ENCODE measurements at regions not wholly inside any gene's neighbourhood (a gene's known extent, or its start where the extent isn't known, plus 50 kb on each side); places are given as distances from the start of the nearest gene placed in this dataset.

GRCh38 chr2:64737547-64737946 is 83.8 kb upstream of the SERTAD2 start:
- H3K4me3 ChIP-seq (ENCODE audit: low read length) = no peak overlapping the region
- H3K9me3 ChIP-seq (ENCODE audit: control insufficient read depth, insufficient read depth, low read length) = no peaks in the 10 kb centered on the region
- H3K4me1 ChIP-seq (ENCODE audit: control insufficient read depth, insufficient read depth, low read length) = no peaks in the 10 kb centered on the region
- no peak for DNase-seq
- no peak overlapping the region for H3K27ac Mint-ChIP-seq
- H3K27ac ChIP-seq (ENCODE audit: low read length) = no peak overlapping the region
- ATAC-seq = no peak
- no peaks in the 10 kb centered on the region for H3K27me3 Mint-ChIP-seq (ENCODE audit: low read depth in 2 of 2)
- no peak for TF ChIP-seq CTCF (IDR thresholded peaks at IDR 0.05)
- H3K36me3 Mint-ChIP-seq = no peaks in the 10 kb centered on the region
- no peaks in the 10 kb centered on the region for H3K27me3 ChIP-seq (ENCODE audit: control insufficient read depth, insufficient read depth, low read length)
- intact Hi-C loops (cut with micrococcal nuclease) = no loop called here
- H3K9me3 Mint-ChIP-seq = no peaks in the 10 kb centered on the region
- H3K4me3 Mint-ChIP-seq = no peak overlapping the region
- no peaks in the 10 kb centered on the region for H3K4me1 Mint-ChIP-seq
- H3K36me3 ChIP-seq (ENCODE audit: control insufficient read depth, insufficient read depth, low read length) = no peaks in the 10 kb centered on the region

GRCh38 chr2:64738026-64738425 is 84.3 kb upstream of the SERTAD2 start:
- TF ChIP-seq CTCF (IDR thresholded peaks at IDR 0.05) = no peak
- Mint-ChIP-seq H3K9me3 (no peaks in the 10 kb centered on the region), H3K27ac (no peak overlapping the region), H3K27me3 (ENCODE audit: low read depth in 2 of 2) (no peaks in the 10 kb centered on the region), H3K36me3 (no peaks in the 10 kb centered on the region), H3K4me3 (no peak overlapping the region), H3K4me1 (no peaks in the 10 kb centered on the region)
- intact Hi-C loops (cut with micrococcal nuclease) = no loop called here
- Histone ChIP-seq H3K27me3 (ENCODE audit: control insufficient read depth, insufficient read depth, low read length) (no peaks in the 10 kb centered on the region), H3K9me3 (ENCODE audit: control insufficient read depth, insufficient read depth, low read length) (no peaks in the 10 kb centered on the region), H3K4me1 (ENCODE audit: control insufficient read depth, insufficient read depth, low read length) (no peaks in the 10 kb centered on the region), H3K27ac (ENCODE audit: low read length) (no peak overlapping the region), H3K36me3 (ENCODE audit: control insufficient read depth, insufficient read depth, low read length) (no peaks in the 10 kb centered on the region), H3K4me3 (ENCODE audit: low read length) (no peak overlapping the region)
- WGBS (ENCODE audit: insufficient coverage) = 80% methylated on average over 1 of the region's 1 CpG
- no peak for DNase-seq
- no peak for ATAC-seq

GRCh38 chr2:64742678-64743077 is 89.0 kb upstream of the SERTAD2 start:
- Histone ChIP-seq H3K4me3 (ENCODE audit: low read length) (no peak overlapping the region), H3K27me3 (ENCODE audit: control insufficient read depth, insufficient read depth, low read length) (no peaks in the 10 kb centered on the region), H3K4me1 (ENCODE audit: control insufficient read depth, insufficient read depth, low read length) (no peaks in the 10 kb centered on the region), H3K36me3 (ENCODE audit: control insufficient read depth, insufficient read depth, low read length) (no peaks in the 10 kb centered on the region), H3K27ac (ENCODE audit: low read length) (no peak overlapping the region), H3K9me3 (ENCODE audit: control insufficient read depth, insufficient read depth, low read length) (no peaks in the 10 kb centered on the region)
- Mint-ChIP-seq H3K27me3 (ENCODE audit: low read depth in 2 of 2) (no peaks in the 10 kb centered on the region), H3K36me3 (no peaks in the 10 kb centered on the region), H3K9me3 (no peaks in the 10 kb centered on the region), H3K4me1 (no peaks in the 10 kb centered on the region), H3K27ac (no peak overlapping the region), H3K4me3 (no peak overlapping the region)
- ATAC-seq = no peak
- WGBS (ENCODE audit: insufficient coverage) = no CpG with 5 or more reads among the region's 1 CpG
- intact Hi-C loops (cut with micrococcal nuclease) = no loop called here
- DNase-seq = no peak
- TF ChIP-seq CTCF (IDR thresholded peaks at IDR 0.05) = no peak

- intact Hi-C loops (cut with micrococcal nuclease) = no loop called here
- no peak for TF ChIP-seq CTCF (IDR thresholded peaks at IDR 0.05)
- 92% methylated on average over 2 of the region's 2 CpGs for WGBS (ENCODE audit: insufficient coverage)
These were observed 90.1 kb upstream of the SERTAD2 start for GRCh38 chr2:64743739-64744330.

More at GRCh38 chr2:64743739-64744330, 90.1 kb upstream of the SERTAD2 start:
- H3K9me3 ChIP-seq (ENCODE audit: control insufficient read depth, insufficient read depth, low read length) = no peaks in the 10 kb centered on the region
- Mint-ChIP-seq H3K36me3 (no peaks in the 10 kb centered on the region), H3K4me3 (no peak overlapping the region), H3K4me1 (no peaks in the 10 kb centered on the region), H3K9me3 (no peaks in the 10 kb centered on the region), H3K27me3 (ENCODE audit: low read depth in 2 of 2) (no peaks in the 10 kb centered on the region), H3K27ac (no peak overlapping the region)
- no peaks in the 10 kb centered on the region for H3K4me1 ChIP-seq (ENCODE audit: control insufficient read depth, insufficient read depth, low read length)
- ATAC-seq (no peak), DNase-seq (no peak)
- no peak overlapping the region for H3K4me3 ChIP-seq (ENCODE audit: low read length)
- H3K27ac ChIP-seq (ENCODE audit: low read length) = no peak overlapping the region
- no peaks in the 10 kb centered on the region for H3K27me3 ChIP-seq (ENCODE audit: control insufficient read depth, insufficient read depth, low read length)
- no peaks in the 10 kb centered on the region for H3K36me3 ChIP-seq (ENCODE audit: control insufficient read depth, insufficient read depth, low read length)

All from natural killer cell (primary cell).